ENCODE measurements at regions not wholly inside any gene's neighbourhood (a gene's known extent, or its start where the extent isn't known, plus 50 kb on each side); places are given as distances from the start of the nearest gene placed in this dataset.
"Not testable (repeated sequence)": the region's sequence is repeated elsewhere in the genome, so short reads cannot be mapped to it uniquely, and the experiment has no call there.

GRCh38 chr12:68486449-68486848 lies 124.2 kb upstream of the RAP1B start:
- peaks cover 18% of the 10 kb centered on the region for H3K4me1 Mint-ChIP-seq (ENCODE audit: low read depth)
- H3K36me3 Mint-ChIP-seq; H3K27me3 Mint-ChIP-seq; H3K4me3 Mint-ChIP-seq; H3K27ac Mint-ChIP-seq; H3K9me3 Mint-ChIP-seq (ENCODE audit: low read depth): not testable (repeated sequence)

DNA sequence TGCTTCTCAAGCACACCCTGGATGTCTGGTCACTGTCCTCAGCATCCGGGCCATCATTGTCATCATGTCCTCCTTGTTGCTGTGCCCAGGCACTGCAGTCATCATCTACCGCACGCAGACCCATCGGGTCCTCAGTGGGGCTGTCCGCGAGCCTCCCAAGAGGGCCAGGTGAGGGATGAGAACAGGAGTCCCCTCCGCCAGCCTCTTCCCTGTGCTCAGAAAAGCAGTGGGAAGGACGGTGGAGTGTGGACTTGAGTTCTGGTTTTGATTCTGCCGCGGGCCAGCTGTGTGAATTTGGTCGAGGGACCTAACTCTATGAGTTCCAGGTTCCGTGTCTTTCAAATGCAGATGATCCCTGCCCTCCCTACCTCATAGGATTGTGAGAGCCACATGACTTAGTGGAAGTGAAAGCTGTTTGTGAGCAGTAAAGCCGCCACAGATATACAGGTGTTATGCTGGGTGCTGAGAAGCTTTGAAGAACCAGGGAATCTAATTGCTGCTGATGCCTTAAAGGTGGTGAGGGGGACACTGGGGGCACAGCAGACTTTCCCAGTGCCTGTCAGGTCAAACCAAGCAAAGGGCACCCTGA lies 122.9 kb upstream of the RAP1B start:
- Mint-ChIP-seq H3K9me3 (ENCODE audit: low read depth) (no peaks in the 10 kb centered on the region), H3K4me3 (no peak overlapping the region), H3K36me3 (no peaks in the 10 kb centered on the region), H3K27me3 (no peaks in the 10 kb centered on the region), H3K4me1 (ENCODE audit: low read depth) (peaks cover 8% of the 10 kb centered on the region), H3K27ac (no peak overlapping the region)

- peaks cover 1% of the 10 kb centered on the region for H3K4me1 Mint-ChIP-seq (ENCODE audit: low read depth)
- no peaks in the 10 kb centered on the region for H3K27me3 Mint-ChIP-seq
- H3K9me3 Mint-ChIP-seq (ENCODE audit: low read depth), result no peaks in the 10 kb centered on the region
- H3K36me3 Mint-ChIP-seq, result no peaks in the 10 kb centered on the region
- H3K27ac Mint-ChIP-seq, result no peak overlapping the region
- no peak overlapping the region for H3K4me3 Mint-ChIP-seq
Measured at GRCh38 chr12:68489273-68489672, 121.4 kb upstream of the RAP1B start.

DNA sequence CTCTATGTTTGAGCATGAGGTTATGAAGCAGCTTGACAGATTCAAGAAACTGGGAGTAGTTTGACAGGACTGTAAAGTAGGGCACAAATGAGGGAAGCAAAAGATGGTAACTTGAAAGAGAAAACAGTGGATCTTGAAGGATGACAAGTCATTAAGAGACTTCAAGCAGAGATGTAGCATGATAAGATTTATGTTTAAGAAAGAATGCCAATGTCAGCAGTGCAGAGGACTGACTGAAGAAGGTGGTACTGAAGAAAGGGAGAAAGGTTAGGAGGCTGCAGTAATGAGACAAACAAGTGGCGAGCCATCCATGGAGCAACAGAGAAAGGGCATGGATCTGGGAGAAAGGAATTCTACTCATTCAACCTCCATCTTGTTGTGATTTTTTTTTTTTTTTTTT lies 120.2 kb upstream of the RAP1B start:
- H3K4me1 Mint-ChIP-seq (ENCODE audit: low read depth), result peaks cover 1% of the 10 kb centered on the region
- H3K36me3 Mint-ChIP-seq, result no peaks in the 10 kb centered on the region
- H3K4me3 Mint-ChIP-seq, result no peak overlapping the region
- no peaks in the 10 kb centered on the region for H3K9me3 Mint-ChIP-seq (ENCODE audit: low read depth)
- no peak overlapping the region for H3K27ac Mint-ChIP-seq
- H3K27me3 Mint-ChIP-seq, result no peaks in the 10 kb centered on the region

DNA sequence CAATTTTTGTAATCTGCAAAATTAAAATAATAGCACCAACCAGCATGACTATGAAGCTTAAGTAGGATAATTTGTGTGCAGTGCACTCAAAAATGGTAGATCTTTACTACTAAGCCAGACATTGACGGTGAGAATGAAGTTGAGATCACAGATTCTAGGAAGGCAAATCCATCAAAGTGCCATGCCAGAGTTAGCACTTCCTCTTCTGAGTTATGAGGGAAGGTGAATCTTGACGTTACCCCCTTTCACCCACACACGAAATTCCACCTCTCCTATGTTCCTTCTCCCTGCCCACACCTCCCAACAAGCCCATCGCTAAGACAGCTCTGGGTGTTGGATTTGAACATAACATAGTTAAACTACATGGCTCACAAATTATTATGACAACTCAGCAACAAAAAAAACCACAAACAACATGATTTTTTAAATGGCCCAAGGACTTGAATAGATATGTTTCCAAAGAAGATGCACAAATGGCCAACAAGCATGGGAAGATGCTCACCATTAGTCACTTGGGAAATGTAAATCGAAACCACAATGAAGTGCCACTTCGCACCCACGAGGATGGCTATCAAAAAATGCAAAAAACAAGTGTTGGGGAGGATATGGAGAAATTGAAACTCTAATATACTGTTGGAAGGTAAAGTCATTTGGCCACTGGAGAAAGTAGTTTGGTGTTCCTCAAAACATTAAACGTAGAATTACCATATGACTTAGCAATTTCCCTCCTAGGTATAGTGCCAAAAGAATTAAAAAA lies 119.3 kb upstream of the RAP1B start:
- H3K4me1 Mint-ChIP-seq (ENCODE audit: low read depth), result peaks cover 3% of the 10 kb centered on the region
- H3K27me3 Mint-ChIP-seq, result no peaks in the 10 kb centered on the region
- H3K4me3 Mint-ChIP-seq, result no peak overlapping the region
- H3K9me3 Mint-ChIP-seq (ENCODE audit: low read depth), result no peaks in the 10 kb centered on the region
- H3K36me3 Mint-ChIP-seq, result no peaks in the 10 kb centered on the region
- no peak overlapping the region for H3K27ac Mint-ChIP-seq

- no peaks in the 10 kb centered on the region for H3K9me3 Mint-ChIP-seq (ENCODE audit: low read depth)
- H3K36me3 Mint-ChIP-seq, result no peaks in the 10 kb centered on the region
- H3K4me3 Mint-ChIP-seq, result no peak overlapping the region
- H3K4me1 Mint-ChIP-seq (ENCODE audit: low read depth), result peaks cover 23% of the 10 kb centered on the region
- no peak overlapping the region for H3K27ac Mint-ChIP-seq
- H3K27me3 Mint-ChIP-seq, result no peaks in the 10 kb centered on the region
Measured at GRCh38 chr12:68495336-68496070, 115.2 kb upstream of the RAP1B start.

DNA sequence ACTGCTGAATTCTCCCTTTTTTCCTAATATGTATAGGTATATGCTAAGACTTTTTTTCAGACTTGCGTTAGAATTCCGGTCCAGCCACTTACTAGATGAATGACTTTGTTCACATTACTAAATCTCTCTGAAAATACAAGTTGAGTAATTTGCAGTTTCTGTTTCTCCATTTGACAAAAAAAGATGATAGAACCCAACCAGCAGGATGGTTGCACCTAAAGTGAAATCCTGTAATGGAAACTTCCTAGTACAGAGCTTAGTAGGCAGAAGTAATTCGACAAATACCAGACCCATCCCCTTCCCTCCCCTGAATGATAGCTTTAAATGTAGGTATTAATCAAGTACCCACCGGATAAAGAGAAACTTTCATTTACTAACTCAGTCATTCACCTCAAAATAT lies 113.6 kb upstream of the RAP1B start:
- Mint-ChIP-seq H3K27me3 (no peaks in the 10 kb centered on the region), H3K4me1 (ENCODE audit: low read depth) (peaks cover 21% of the 10 kb centered on the region), H3K4me3 (no peak overlapping the region), H3K27ac (peak overlapping the region; percentile 31), H3K36me3 (no peaks in the 10 kb centered on the region), H3K9me3 (ENCODE audit: low read depth) (no peaks in the 10 kb centered on the region)

- Mint-ChIP-seq H3K9me3 (ENCODE audit: low read depth) (no peaks in the 10 kb centered on the region), H3K36me3 (no peaks in the 10 kb centered on the region), H3K27me3 (no peaks in the 10 kb centered on the region), H3K4me1 (ENCODE audit: low read depth) (peaks cover 21% of the 10 kb centered on the region), H3K27ac (peak overlapping the region; percentile 61), H3K4me3 (no peak overlapping the region)
Measured at GRCh38 chr12:68497702-68498101, 113.0 kb upstream of the RAP1B start.

DNA sequence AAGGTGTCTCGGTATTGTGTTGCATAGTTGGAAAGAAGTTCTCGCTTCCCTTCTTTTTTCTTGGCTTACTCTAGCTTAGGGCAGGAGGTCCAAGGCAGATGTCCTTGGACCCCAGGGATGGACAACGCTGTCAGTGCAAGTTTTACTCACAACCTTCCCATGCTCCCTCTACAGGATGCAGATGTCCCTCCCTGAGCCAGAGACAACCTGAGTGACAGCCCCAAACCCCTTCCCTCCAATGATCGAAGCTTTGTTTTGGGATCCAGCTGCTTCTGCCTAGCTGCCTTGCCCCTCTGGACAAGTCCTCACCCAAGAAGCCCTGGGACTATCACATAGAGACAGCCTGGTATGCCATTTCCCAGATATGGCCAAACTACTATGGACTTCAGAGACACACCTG lies 112.0 kb upstream of the RAP1B start:
- H3K9me3 Mint-ChIP-seq (ENCODE audit: low read depth), result no peaks in the 10 kb centered on the region
- no peak overlapping the region for H3K4me3 Mint-ChIP-seq
- H3K27me3 Mint-ChIP-seq, result no peaks in the 10 kb centered on the region
- H3K27ac Mint-ChIP-seq, result no peak overlapping the region
- peaks cover 21% of the 10 kb centered on the region for H3K4me1 Mint-ChIP-seq (ENCODE audit: low read depth)
- H3K36me3 Mint-ChIP-seq, result no peaks in the 10 kb centered on the region

- no peaks in the 10 kb centered on the region for H3K27me3 Mint-ChIP-seq
- no peaks in the 10 kb centered on the region for H3K9me3 Mint-ChIP-seq (ENCODE audit: low read depth)
- H3K4me1 Mint-ChIP-seq (ENCODE audit: low read depth), result peaks cover 21% of the 10 kb centered on the region
- H3K4me3 Mint-ChIP-seq, result no peak overlapping the region
- H3K27ac Mint-ChIP-seq, result no peak overlapping the region
- no peaks in the 10 kb centered on the region for H3K36me3 Mint-ChIP-seq
Measured at GRCh38 chr12:68499616-68500015, 111.1 kb upstream of the RAP1B start.

- H3K27ac Mint-ChIP-seq, result no peak overlapping the region
- no peak overlapping the region for H3K4me3 Mint-ChIP-seq
- H3K36me3 Mint-ChIP-seq, result no peaks in the 10 kb centered on the region
- no peaks in the 10 kb centered on the region for H3K27me3 Mint-ChIP-seq
- no peaks in the 10 kb centered on the region for H3K9me3 Mint-ChIP-seq (ENCODE audit: low read depth)
- peaks cover 20% of the 10 kb centered on the region for H3K4me1 Mint-ChIP-seq (ENCODE audit: low read depth)
Measured at GRCh38 chr12:68501226-68501625, 109.5 kb upstream of the RAP1B start.

- Mint-ChIP-seq H3K36me3 (no peaks in the 10 kb centered on the region), H3K4me1 (ENCODE audit: low read depth) (no peaks in the 10 kb centered on the region), H3K9me3 (ENCODE audit: low read depth) (no peaks in the 10 kb centered on the region), H3K27me3 (no peaks in the 10 kb centered on the region), H3K4me3 (no peak overlapping the region), H3K27ac (no peak overlapping the region)
Measured at GRCh38 chr12:68505970-68506369, 104.7 kb upstream of the RAP1B start.

- Mint-ChIP-seq H3K27me3 (no peaks in the 10 kb centered on the region), H3K4me3 (no peak overlapping the region), H3K27ac (no peak overlapping the region), H3K9me3 (ENCODE audit: low read depth) (no peaks in the 10 kb centered on the region), H3K4me1 (ENCODE audit: low read depth) (no peaks in the 10 kb centered on the region), H3K36me3 (no peaks in the 10 kb centered on the region)
Measured at GRCh38 chr12:68506619-68507018, 104.1 kb upstream of the RAP1B start.

- no peak overlapping the region for H3K4me3 Mint-ChIP-seq
- peaks cover under 1% of the 10 kb centered on the region for H3K9me3 Mint-ChIP-seq (ENCODE audit: low read depth)
- H3K4me1 Mint-ChIP-seq (ENCODE audit: low read depth), result no peaks in the 10 kb centered on the region
- H3K36me3 Mint-ChIP-seq, result no peaks in the 10 kb centered on the region
- no peaks in the 10 kb centered on the region for H3K27me3 Mint-ChIP-seq
- no peak overlapping the region for H3K27ac Mint-ChIP-seq
Measured at GRCh38 chr12:68507657-68508056, 103.0 kb upstream of the RAP1B start.

DNA sequence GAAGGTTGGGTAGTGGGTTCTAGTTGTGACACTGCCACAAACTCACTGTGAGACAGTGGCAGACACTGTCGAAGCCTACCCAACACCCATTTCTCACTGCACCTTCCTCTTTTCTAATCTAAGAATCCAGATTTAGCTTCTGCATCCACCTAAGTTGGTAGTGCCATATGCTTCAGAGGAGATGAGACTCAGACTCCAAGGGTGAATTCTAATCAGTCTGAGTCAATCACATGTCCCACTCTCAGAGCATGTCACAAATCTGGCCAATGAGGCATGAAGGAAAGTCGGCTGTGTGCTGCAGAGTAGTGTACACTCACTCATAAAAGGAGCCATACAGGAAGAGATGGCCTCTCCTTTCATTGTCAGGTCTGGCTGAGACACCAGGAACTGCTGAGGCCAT lies 102.1 kb upstream of the RAP1B start:
- no peak overlapping the region for H3K4me3 Mint-ChIP-seq
- H3K9me3 Mint-ChIP-seq (ENCODE audit: low read depth), result peaks cover 3% of the 10 kb centered on the region
- H3K27ac Mint-ChIP-seq, result no peak overlapping the region
- H3K4me1 Mint-ChIP-seq (ENCODE audit: low read depth), result no peaks in the 10 kb centered on the region
- no peaks in the 10 kb centered on the region for H3K36me3 Mint-ChIP-seq
- no peaks in the 10 kb centered on the region for H3K27me3 Mint-ChIP-seq
